ENCODE measurements at regions not wholly inside any gene's neighbourhood (a gene's known extent, or its start where the extent isn't known, plus 50 kb on each side); places are given as distances from the start of the nearest gene placed in this dataset.
"Not testable (repeated sequence)": the region's sequence is repeated elsewhere in the genome, so short reads cannot be mapped to it uniquely, and the experiment has no call there.

DNA sequence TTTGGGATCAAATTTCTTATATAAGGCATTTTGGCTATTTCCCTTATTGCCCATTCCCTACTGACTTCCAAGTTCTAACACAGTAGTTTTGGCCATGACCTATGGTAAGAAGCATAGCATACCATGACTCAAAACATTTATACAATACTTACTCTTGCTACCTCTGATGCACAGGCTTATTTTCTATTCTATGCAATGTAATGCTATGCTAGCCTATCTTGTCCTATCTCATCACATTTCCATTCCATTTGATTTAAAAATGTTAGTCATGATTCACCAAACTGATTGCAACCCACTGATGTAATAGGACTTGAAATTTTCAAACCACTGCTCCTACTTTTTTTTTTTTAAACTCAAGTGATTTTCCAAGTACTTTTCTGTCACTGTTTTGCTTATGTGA is 658.5 kb downstream of the TYW1 start:
- Mint-ChIP-seq H3K27ac (no peak overlapping the region), H3K27me3 (no peaks in the 10 kb centered on the region), H3K9me3 (ENCODE audit: low read depth) (no peaks in the 10 kb centered on the region), H3K36me3 (no peaks in the 10 kb centered on the region), H3K4me3 (no peak overlapping the region), H3K4me1 (no peaks in the 10 kb centered on the region)
- no peak for ATAC-seq
- CTCF ChIA-PET = no interaction called here
- no peak for DNase-seq

GRCh38 chr7:67659091-67659490 is 662.5 kb downstream of the TYW1 start:
- CTCF ChIA-PET = no interaction called here
- DNase-seq = no peak
- H3K4me1 Mint-ChIP-seq = no peaks in the 10 kb centered on the region
- no peak overlapping the region for H3K4me3 Mint-ChIP-seq
- no peak for ATAC-seq
- no peaks in the 10 kb centered on the region for H3K9me3 Mint-ChIP-seq (ENCODE audit: low read depth)
- no peaks in the 10 kb centered on the region for H3K36me3 Mint-ChIP-seq
- no peak overlapping the region for H3K27ac Mint-ChIP-seq
- H3K27me3 Mint-ChIP-seq = no peaks in the 10 kb centered on the region

- no peaks in the 10 kb centered on the region for H3K36me3 Mint-ChIP-seq
- no peaks in the 10 kb centered on the region for H3K27me3 Mint-ChIP-seq
- ATAC-seq (no peak), DNase-seq (no peak)
- no peaks in the 10 kb centered on the region for H3K4me1 Mint-ChIP-seq
- no peak overlapping the region for H3K4me3 Mint-ChIP-seq
- no peaks in the 10 kb centered on the region for H3K9me3 Mint-ChIP-seq (ENCODE audit: low read depth)
- no peak overlapping the region for H3K27ac Mint-ChIP-seq
- CTCF ChIA-PET = no interaction called here
These were observed 666.2 kb downstream of the TYW1 start for GRCh38 chr7:67662804-67663203.

DNA sequence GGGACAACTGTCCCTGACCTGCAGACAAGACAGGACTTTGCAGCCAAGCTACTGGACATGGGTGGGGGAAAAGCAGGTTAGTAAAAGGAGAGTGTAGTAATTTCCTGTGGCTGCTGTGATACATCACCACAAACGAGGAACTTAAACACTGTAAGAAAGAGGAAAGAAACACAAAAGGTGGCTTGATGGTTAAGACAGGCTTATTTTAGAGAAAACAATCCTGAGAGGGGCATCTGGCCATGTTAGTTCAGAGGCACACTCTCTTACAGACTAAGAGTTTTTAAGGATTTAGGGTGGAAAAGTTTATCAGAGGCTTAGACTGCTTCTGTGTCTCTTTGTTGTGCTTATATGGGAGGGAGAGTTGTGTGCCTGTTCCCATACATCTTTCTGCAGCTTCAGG is 667.0 kb downstream of the TYW1 start:
- Mint-ChIP-seq H3K27ac (no peak overlapping the region), H3K36me3 (no peaks in the 10 kb centered on the region), H3K9me3 (ENCODE audit: low read depth) (no peaks in the 10 kb centered on the region), H3K27me3 (no peaks in the 10 kb centered on the region), H3K4me1 (no peaks in the 10 kb centered on the region), H3K4me3 (no peak overlapping the region)
- DNase-seq = no peak
- CTCF ChIA-PET = interaction anchor here (1.1 kb wide), 1 partner anchor 15 kb away, joined by 3 read pairs; no protein-coding TSS in a partner anchor
- no peak for ATAC-seq

- not testable (repeated sequence) for DNase-seq
These were observed 669.7 kb downstream of the TYW1 start for GRCh38 chr7:67666359-67666758.

GRCh38 chr7:67671006-67671548 is 674.4 kb downstream of the TYW1 start:
- Mint-ChIP-seq H3K9me3 (ENCODE audit: low read depth) (peaks cover 10% of the 10 kb centered on the region), H3K4me1 (no peaks in the 10 kb centered on the region), H3K27me3 (no peaks in the 10 kb centered on the region), H3K36me3 (no peaks in the 10 kb centered on the region), H3K27ac (no peak overlapping the region), H3K4me3 (no peak overlapping the region)
- DNase-seq = no peak
- no peak for ATAC-seq
- CTCF ChIA-PET = no interaction called here

More at GRCh38 chr7:67666359-67666758, 669.7 kb downstream of the TYW1 start:
- CTCF ChIA-PET; H3K9me3 Mint-ChIP-seq (ENCODE audit: low read depth); H3K36me3 Mint-ChIP-seq; H3K27ac Mint-ChIP-seq; H3K4me3 Mint-ChIP-seq; H3K4me1 Mint-ChIP-seq; ATAC-seq; H3K27me3 Mint-ChIP-seq: not testable (repeated sequence)

DNA sequence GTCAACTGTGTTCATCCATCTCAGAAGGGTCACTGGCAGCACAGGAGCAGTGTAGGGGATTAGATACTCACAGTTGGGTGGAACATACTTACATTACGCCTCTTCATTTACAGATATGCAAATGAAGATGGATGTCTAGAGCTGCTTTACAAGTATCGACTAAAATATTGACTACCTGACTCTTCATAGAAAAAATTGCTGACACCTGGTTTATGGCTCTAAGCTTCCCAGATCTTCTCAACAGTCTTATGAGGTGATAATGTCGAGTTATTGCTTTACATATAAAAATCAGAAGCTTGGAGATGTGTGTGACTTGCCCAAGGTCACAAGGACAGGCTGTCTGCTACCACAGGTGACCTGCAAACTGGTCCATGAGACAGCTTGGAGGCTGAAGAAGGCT is 677.2 kb downstream of the TYW1 start:
- no peaks in the 10 kb centered on the region for H3K4me1 Mint-ChIP-seq
- CTCF ChIA-PET = no interaction called here
- no peaks in the 10 kb centered on the region for H3K27me3 Mint-ChIP-seq
- no peak for ATAC-seq
- H3K4me3 Mint-ChIP-seq = no peak overlapping the region
- H3K9me3 Mint-ChIP-seq (ENCODE audit: low read depth) = peaks cover 14% of the 10 kb centered on the region
- no peaks in the 10 kb centered on the region for H3K36me3 Mint-ChIP-seq
- no peak overlapping the region for H3K27ac Mint-ChIP-seq
- no peak for DNase-seq

- DNase-seq, H3K27me3 Mint-ChIP-seq, ATAC-seq, H3K4me3 Mint-ChIP-seq, CTCF ChIA-PET, H3K36me3 Mint-ChIP-seq, H3K4me1 Mint-ChIP-seq, H3K27ac Mint-ChIP-seq: not testable (repeated sequence)
- peaks cover 16% of the 10 kb centered on the region for H3K9me3 Mint-ChIP-seq (ENCODE audit: low read depth)
These were observed 678.2 kb downstream of the TYW1 start for GRCh38 chr7:67674862-67675261.

GRCh38 chr7:67675971-67676370 is 679.3 kb downstream of the TYW1 start:
- Mint-ChIP-seq H3K27ac (no peak overlapping the region), H3K36me3 (no peaks in the 10 kb centered on the region), H3K27me3 (no peaks in the 10 kb centered on the region), H3K4me1 (no peaks in the 10 kb centered on the region), H3K4me3 (no peak overlapping the region), H3K9me3 (ENCODE audit: low read depth) (peaks cover 16% of the 10 kb centered on the region)
- CTCF ChIA-PET = no interaction called here
- ATAC-seq (no peak), DNase-seq (no peak)

- no peak overlapping the region for H3K4me3 Mint-ChIP-seq
These were observed 681.8 kb downstream of the TYW1 start for GRCh38 chr7:67678419-67678818.

DNA sequence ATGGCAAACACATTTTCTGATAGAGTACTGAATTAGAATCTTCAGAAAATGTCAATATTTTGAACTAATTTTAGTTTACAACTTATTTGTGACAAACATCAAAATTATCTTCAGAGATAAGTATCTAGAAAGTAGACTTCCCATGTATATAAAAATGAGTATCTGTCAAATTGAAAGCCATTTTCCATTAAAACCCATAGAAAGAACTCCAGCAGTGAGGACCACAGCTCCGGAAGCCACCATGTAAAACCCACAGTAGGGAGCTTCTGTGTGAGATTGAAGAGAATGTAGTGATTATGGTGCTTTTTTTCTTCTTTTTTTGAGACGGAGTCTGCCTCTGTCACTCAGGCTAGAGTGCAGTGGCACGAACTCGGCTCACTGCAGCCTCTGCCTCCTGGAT is 687.0 kb downstream of the TYW1 start:
- CTCF ChIA-PET = no interaction called here
- H3K36me3 Mint-ChIP-seq = peaks cover 2% of the 10 kb centered on the region
- H3K9me3 Mint-ChIP-seq (ENCODE audit: low read depth) = peaks cover 13% of the 10 kb centered on the region
- H3K27me3 Mint-ChIP-seq = no peaks in the 10 kb centered on the region
- DNase-seq = no peak
- no peaks in the 10 kb centered on the region for H3K4me1 Mint-ChIP-seq
- no peak for ATAC-seq
- H3K4me3 Mint-ChIP-seq = no peak overlapping the region
- no peak overlapping the region for H3K27ac Mint-ChIP-seq

More at GRCh38 chr7:67678419-67678818, 681.8 kb downstream of the TYW1 start:
- DNase-seq (no peak), ATAC-seq (no peak)
- Mint-ChIP-seq H3K9me3 (ENCODE audit: low read depth) (peaks cover 13% of the 10 kb centered on the region), H3K36me3 (no peaks in the 10 kb centered on the region), H3K27ac (no peak overlapping the region), H3K4me1 (no peaks in the 10 kb centered on the region), H3K27me3 (no peaks in the 10 kb centered on the region)
- CTCF ChIA-PET = interaction anchor here (1.1 kb wide), 1 partner anchor 15 kb away, joined by 3 read pairs; no protein-coding TSS in a partner anchor

GRCh38 chr7:67690700-67691099 is 694.1 kb downstream of the TYW1 start:
- DNase-seq (no peak), ATAC-seq (no peak)
- no peak overlapping the region for H3K4me3 Mint-ChIP-seq
- no peaks in the 10 kb centered on the region for H3K4me1 Mint-ChIP-seq
- no peaks in the 10 kb centered on the region for H3K27me3 Mint-ChIP-seq
- H3K9me3 Mint-ChIP-seq (ENCODE audit: low read depth) = peaks cover 12% of the 10 kb centered on the region
- no peak overlapping the region for H3K27ac Mint-ChIP-seq
- H3K36me3 Mint-ChIP-seq = peaks cover 2% of the 10 kb centered on the region
- CTCF ChIA-PET = no interaction called here

DNA sequence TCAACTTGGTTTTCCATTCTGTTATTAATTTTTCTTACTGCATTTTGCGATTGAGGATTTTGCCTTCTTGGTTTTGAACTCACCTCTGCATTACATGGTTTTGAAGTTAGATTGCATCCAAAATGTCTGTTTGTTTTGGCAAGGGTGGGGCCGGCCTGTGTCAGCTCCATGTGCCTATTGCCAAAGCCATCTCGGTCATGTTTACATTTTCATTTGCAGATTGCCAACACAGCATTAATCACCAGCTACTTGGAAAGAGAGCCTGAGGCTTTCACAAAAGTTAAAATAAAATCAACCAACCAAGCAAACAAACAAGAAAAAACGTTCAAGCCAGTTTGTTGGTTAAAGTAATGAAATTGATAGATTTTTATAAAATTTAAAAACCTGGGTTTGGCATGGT is 695.8 kb downstream of the TYW1 start:
- Mint-ChIP-seq H3K27ac (no peak overlapping the region), H3K4me3 (no peak overlapping the region), H3K36me3 (no peaks in the 10 kb centered on the region), H3K4me1 (no peaks in the 10 kb centered on the region), H3K27me3 (no peaks in the 10 kb centered on the region), H3K9me3 (ENCODE audit: low read depth) (peaks cover 15% of the 10 kb centered on the region)
- DNase-seq (no peak), ATAC-seq (no peak)
- CTCF ChIA-PET = no interaction called here

GRCh38 chr7:67696124-67696523 is 699.5 kb downstream of the TYW1 start:
- Mint-ChIP-seq H3K4me1 (no peaks in the 10 kb centered on the region), H3K9me3 (ENCODE audit: low read depth) (peaks cover 16% of the 10 kb centered on the region), H3K36me3 (no peaks in the 10 kb centered on the region), H3K27ac (no peak overlapping the region), H3K4me3 (no peak overlapping the region), H3K27me3 (no peaks in the 10 kb centered on the region)
- CTCF ChIA-PET = no interaction called here
- ATAC-seq = no peak
- DNase-seq = no peak

DNA sequence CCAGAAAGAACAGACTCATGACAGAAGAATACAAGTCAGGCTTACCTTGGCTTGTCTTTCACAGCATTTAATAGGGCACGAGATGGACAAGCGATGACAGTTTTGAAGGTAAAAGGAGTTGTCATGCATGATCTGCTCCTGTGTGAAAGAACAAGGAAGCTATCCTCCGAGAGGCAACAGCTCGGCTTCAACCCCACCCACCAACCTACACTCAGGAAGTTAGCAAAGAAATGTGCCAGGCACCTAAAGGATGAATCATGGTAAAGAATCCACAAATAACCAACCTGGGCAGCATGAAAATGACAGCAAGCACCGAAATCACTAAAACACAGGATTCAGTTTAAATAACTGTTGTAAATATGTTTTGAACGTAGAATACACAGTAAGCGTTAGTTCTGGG is 700.2 kb downstream of the TYW1 start:
- Mint-ChIP-seq H3K36me3 (no peaks in the 10 kb centered on the region), H3K27ac (no peak overlapping the region), H3K9me3 (ENCODE audit: low read depth) (peaks cover 19% of the 10 kb centered on the region), H3K4me3 (no peak overlapping the region), H3K27me3 (no peaks in the 10 kb centered on the region), H3K4me1 (no peaks in the 10 kb centered on the region)
- no peak for DNase-seq
- CTCF ChIA-PET = no interaction called here
- ATAC-seq = no peak
